ENCODE measurements at regions not wholly inside any gene's neighbourhood (a gene's known extent, or its start where the extent isn't known, plus 50 kb on each side); places are given as distances from the start of the nearest gene placed in this dataset.
A peak's percentile ranks its signal among the peaks of the same experiment; 100 is the strongest.

DNA sequence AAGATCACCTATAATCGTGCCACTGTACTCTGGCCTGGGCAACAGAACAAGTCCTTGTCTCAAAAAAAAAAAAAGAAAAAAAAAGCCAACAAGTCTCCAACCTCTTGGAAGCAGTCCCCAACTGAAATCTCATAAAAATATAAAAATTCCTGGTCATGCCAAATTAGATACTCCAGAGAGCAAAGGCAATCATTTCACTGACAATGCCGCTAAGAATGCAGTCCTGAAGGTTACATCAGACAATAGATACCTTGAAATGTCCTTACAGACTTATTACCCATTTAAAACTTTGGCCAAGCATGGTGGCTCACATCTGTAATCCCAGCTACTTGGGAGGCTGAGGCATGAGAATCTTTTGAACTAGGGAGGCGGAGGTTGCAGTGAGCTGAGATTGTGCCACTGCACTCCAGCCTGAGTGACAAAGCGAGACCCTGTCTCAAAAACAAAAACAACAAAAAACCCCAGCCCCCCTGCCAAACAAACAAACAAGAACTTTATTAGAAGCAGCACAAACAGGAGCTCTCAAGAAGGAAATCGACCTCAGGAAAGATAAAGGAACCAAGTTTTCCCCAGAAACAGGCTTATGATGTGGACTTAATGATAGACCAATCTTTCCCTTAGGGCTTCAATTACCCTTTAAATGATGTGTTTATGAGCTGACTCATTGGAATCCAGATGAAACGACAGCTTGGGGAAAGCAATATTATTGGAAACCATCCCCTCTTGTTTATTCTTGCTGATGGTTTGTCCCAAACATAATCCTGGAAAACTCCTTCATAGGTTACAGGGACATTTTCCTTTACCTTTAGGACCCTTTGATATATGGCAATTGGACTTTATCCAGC lies 53.1 kb upstream of the XCR1 start:
- H4K20me1 ChIP-seq (ENCODE audit: low read length), result no peaks in the 10 kb centered on the region
- no peak overlapping the region for H3K4me3 ChIP-seq (ENCODE audit: low read length)
- TF ChIP-seq EZH2phosphoT487 (IDR thresholded peaks at IDR 0.05; ENCODE audit: borderline replicate concordance, low read length) (no peak), EZH2 (IDR thresholded peaks at IDR 0.05; ENCODE audit: low read length, unreplicated experiment) (no peak)
- TF ChIP-seq, protein P1, sequence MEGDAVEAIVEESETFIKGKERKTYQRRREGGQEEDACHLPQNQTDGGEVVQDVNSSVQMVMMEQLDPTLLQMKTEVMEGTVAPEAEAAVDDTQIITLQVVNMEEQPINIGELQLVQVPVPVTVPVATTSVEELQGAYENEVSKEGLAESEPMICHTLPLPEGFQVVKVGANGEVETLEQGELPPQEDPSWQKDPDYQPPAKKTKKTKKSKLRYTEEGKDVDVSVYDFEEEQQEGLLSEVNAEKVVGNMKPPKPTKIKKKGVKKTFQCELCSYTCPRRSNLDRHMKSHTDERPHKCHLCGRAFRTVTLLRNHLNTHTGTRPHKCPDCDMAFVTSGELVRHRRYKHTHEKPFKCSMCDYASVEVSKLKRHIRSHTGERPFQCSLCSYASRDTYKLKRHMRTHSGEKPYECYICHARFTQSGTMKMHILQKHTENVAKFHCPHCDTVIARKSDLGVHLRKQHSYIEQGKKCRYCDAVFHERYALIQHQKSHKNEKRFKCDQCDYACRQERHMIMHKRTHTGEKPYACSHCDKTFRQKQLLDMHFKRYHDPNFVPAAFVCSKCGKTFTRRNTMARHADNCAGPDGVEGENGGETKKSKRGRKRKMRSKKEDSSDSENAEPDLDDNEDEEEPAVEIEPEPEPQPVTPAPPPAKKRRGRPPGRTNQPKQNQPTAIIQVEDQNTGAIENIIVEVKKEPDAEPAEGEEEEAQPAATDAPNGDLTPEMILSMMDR (conservative IDR thresholded peaks at IDR 0.05; ENCODE audit: low read depth, low read length), result no peak
- no peak overlapping the region for H3K9ac ChIP-seq (ENCODE audit: low read length)
- DNase-seq, result peak; percentile 92
- H3K27ac ChIP-seq (ENCODE audit: low read length), result peak overlapping the region; percentile 41
- H3K4me1 ChIP-seq (ENCODE audit: insufficient read depth, low read length), result peaks cover 54% of the 10 kb centered on the region
- H3K9me2 ChIP-seq (replicated peaks; ENCODE audit: low read length), result no peaks in the 10 kb centered on the region
- H3F3A ChIP-seq (ENCODE audit: low read length, unreplicated experiment), result peaks cover 6% of the 10 kb centered on the region
- intact Hi-C loops (cut with micrococcal nuclease), result no loop called here
- BruUV-seq (replicated peaks), result no TSS peak
- CTCF ChIA-PET, result interaction anchor here (0.7 to 1.0 kb wide), 4 partner anchors 94 to 292 kb away, joined by 3 to 4 read pairs (median 4); no protein-coding TSS in a partner anchor
- H3K4me2 ChIP-seq (ENCODE audit: low read length), result peak overlapping the region; percentile 34
- no peaks in the 10 kb centered on the region for H3K9me3 ChIP-seq (ENCODE audit: low read length)
- ATAC-seq, result peak; percentile 51
- POLR2A ChIA-PET (ENCODE audit: unreplicated experiment), result interaction anchor here (0.6 kb wide), 1 partner anchor 203 kb away, joined by 5 read pairs; no protein-coding TSS in a partner anchor
- H3K79me2 ChIP-seq (ENCODE audit: low read length), result no peaks in the 10 kb centered on the region
- no peaks in the 10 kb centered on the region; the same call in 1 of the 2 replicates for H3K36me3 ChIP-seq (ENCODE audit: low read depth, low read length)
- no peak overlapping the region for H2AFZ ChIP-seq (ENCODE audit: low read length)
- H3K27me3 ChIP-seq (ENCODE audit: low read length), result no peaks in the 10 kb centered on the region

DNA sequence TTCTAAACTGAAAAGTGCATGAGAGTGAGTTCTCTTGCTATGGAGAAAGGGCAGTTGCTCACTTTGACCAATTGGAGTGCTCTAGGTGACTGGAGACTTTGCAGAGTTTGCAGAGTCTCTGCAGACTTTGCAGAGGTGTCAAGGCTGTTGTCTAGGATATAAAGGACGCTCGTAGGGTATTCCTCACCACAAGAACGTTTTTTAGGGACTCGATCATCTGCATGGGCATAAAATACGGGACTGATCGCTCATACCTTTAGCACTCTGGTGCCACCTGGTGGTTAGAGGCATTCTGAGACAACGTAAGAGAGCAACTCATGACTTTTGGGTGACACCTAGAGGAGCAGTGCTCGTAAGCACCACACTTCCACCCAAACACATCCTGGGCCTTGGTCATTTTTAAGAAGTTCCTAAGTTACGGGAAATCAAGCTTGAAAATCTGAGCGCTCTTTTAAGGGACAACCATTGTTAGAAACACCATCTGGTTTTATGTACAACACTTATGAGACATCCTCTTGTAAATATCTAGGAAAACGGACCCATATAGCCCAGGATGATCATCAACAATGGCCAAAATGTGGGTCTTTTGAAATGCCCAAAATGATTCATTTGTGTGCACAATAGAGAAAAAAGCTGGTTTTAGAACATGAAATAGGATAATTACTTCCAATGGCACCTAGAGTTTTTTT lies 51.6 kb upstream of the XCR1 start:
- Histone ChIP-seq H3F3A (ENCODE audit: low read length, unreplicated experiment) (peaks cover 6% of the 10 kb centered on the region), H3K9me2 (replicated peaks; ENCODE audit: low read length) (no peaks in the 10 kb centered on the region), H3K27me3 (ENCODE audit: low read length) (no peaks in the 10 kb centered on the region), H3K4me2 (ENCODE audit: low read length) (peak overlapping the region; percentile 67), H2AFZ (ENCODE audit: low read length) (peak overlapping the region; percentile 63), H3K4me3 (ENCODE audit: low read length) (peak overlapping the region; percentile 21; the same call in 1 of the 2 replicates), H3K9ac (ENCODE audit: low read length) (no peak overlapping the region), H3K36me3 (ENCODE audit: low read depth, low read length) (no peaks in the 10 kb centered on the region; the same call in 1 of the 2 replicates), H3K4me1 (ENCODE audit: insufficient read depth, low read length) (peaks cover 49% of the 10 kb centered on the region), H3K9me3 (ENCODE audit: low read length) (no peaks in the 10 kb centered on the region), H3K27ac (ENCODE audit: low read length) (no peak overlapping the region), H3K79me2 (ENCODE audit: low read length) (no peaks in the 10 kb centered on the region), H4K20me1 (ENCODE audit: low read length) (no peaks in the 10 kb centered on the region)
- ATAC-seq (peak; percentile 83), DNase-seq (peak; percentile 98)
- ChIA-PET CTCF (interaction anchor here (0.6 to 1.0 kb wide), 11 partner anchors 69 to 603 kb away, joined by 3 to 20 read pairs (median 3); partner anchors contain the start of genes CCR1 and CXCR6), POLR2A (ENCODE audit: unreplicated experiment) (no interaction called here)
- intact Hi-C loops (cut with micrococcal nuclease), result loop anchor here (1.0 to 5.0 kb wide), 5 partner anchors 107 to 318 kb away; partner anchors contain the start of genes CCR1 and LZTFL1
- TF ChIP-seq EZH2phosphoT487 (IDR thresholded peaks at IDR 0.05; ENCODE audit: borderline replicate concordance, low read length), result no peak
- TF ChIP-seq, protein P1 (conservative IDR thresholded peaks at IDR 0.05; ENCODE audit: low read depth, low read length), result peak; percentile 100
- no TSS peak for BruUV-seq (replicated peaks)
